GM12878 (cell line): ENCODE measurements at regions not wholly inside any gene's neighbourhood (a gene's known extent, or its start where the extent isn't known, plus 50 kb on each side); places are given as distances from the start of the nearest gene placed in this dataset.

Experiments used
- ATAC-seq: fragments of 200-7000 bp; cut with Tn5 transposase; 3 replicates; pipeline ENCODE4 v1.9.1; 2020; ENCODE audit warnings: mild to moderate bottlenecking, moderate library complexity
- BruUV-seq: library from RNA; stranded (reverse); fragments of 400-500 nt; replicated peaks from 2 replicates; lab custom pipeline; 2021; lab: Mats Ljungman, UMichigan
- CTCF ChIA-PET: fragments of 300-600 bp; sonication (Branson Sonifier 250); formaldehyde crosslinking; extraction: SDS; loops from one replicate; lab custom pipeline; 2021; ENCODE audit warnings: inconsistent platforms; lab: Yijun Ruan, JAX
- POLR2A ChIA-PET: fragments of 350-600 bp; formaldehyde crosslinking; extraction: SDS; loops from one replicate; lab custom pipeline; 2021; ENCODE audit warnings: inconsistent platforms; lab: Charles Lee
- RAD21 ChIA-PET: fragments of 300-600 bp; sonication (Branson Sonifier 250); formaldehyde crosslinking; loops from one replicate; lab custom pipeline; 2023; ENCODE audit warnings: antibody characterized with exemption; ENCODE audit not compliant: unreplicated experiment; lab: Charles Lee
- SMC1A ChIA-PET: fragments of 300-600 bp; sonication (Branson Sonifier 250); formaldehyde crosslinking; loops from one replicate; lab custom pipeline; 2023; ENCODE audit not compliant: unreplicated experiment, uncharacterized antibody; lab: Charles Lee
- DNase-seq: peaks from one replicate; pipeline ENCODE4 v3.0.0-alpha.2; 2011; ENCODE audit warnings: low read depth, low spot score
- FAIRE-seq: peaks from 3 replicates; lab custom pipeline; 2011; peaks lifted over from hg19 to GRCh38; lab: Jason Lieb, UNC
- H2AFZ ChIP-seq: 2 replicates; pipeline ENCODE4 v1.6.0; 2011; ENCODE audit warnings: low read depth, low read length, control low read depth; ENCODE audit not compliant: control insufficient read depth
- H3K27ac ChIP-seq: 2 replicates; pipeline ENCODE4 v1.5.1; 2011; ENCODE audit warnings: control low read depth; ENCODE audit not compliant: control insufficient read depth, insufficient read depth
- H3K27me3 ChIP-seq, 2 experiments: replicated peaks in 1 of 2; 2 replicates each; pipeline versions ENCODE4 v1.6.0 to v1.6.1; 2011; ENCODE audit warnings: low read length in 1 of 2; ENCODE audit not compliant: control insufficient read depth in 2 of 2, insufficient read depth in 2 of 2
- H3K36me3 ChIP-seq, 2 experiments: 2 replicates each; pipeline ENCODE4 v1.5.1; 2011; ENCODE audit warnings: low read length in 1 of 2; ENCODE audit not compliant: control insufficient read depth in 2 of 2, insufficient read depth in 2 of 2
- H3K4me1 ChIP-seq: 2 replicates; pipeline ENCODE4 v1.6.1; 2011; ENCODE audit warnings: mild to moderate bottlenecking, low read length, moderate library complexity, mixed read lengths; ENCODE audit not compliant: control insufficient read depth, insufficient read depth
- H3K4me2 ChIP-seq: 2 replicates; pipeline ENCODE4 v1.6.0; 2011; ENCODE audit warnings: control low read depth; ENCODE audit not compliant: control insufficient read depth, insufficient read depth
- H3K4me3 ChIP-seq: fragments of 200-600 bp; sonication (generic); 2 replicates; pipeline ENCODE4 v1.5.1; 2016
- H3K79me2 ChIP-seq: 2 replicates; pipeline ENCODE4 v1.6.0; 2011; ENCODE audit warnings: low read length; ENCODE audit not compliant: control insufficient read depth, insufficient read depth
- H3K9ac ChIP-seq: 2 replicates; pipeline ENCODE4 v1.8.0; 2011; ENCODE audit warnings: low read length, control low read depth, mixed read lengths; ENCODE audit not compliant: control insufficient read depth, insufficient read depth
- H3K9me3 ChIP-seq: replicated peaks from 3 replicates; pipeline ENCODE4 v1.5.1; 2011; ENCODE audit warnings: mild to moderate bottlenecking, low read length; ENCODE audit not compliant: control insufficient read depth, insufficient read depth
- H4K20me1 ChIP-seq: 2 replicates; pipeline ENCODE4 v1.6.0; 2011; ENCODE audit not compliant: control insufficient read depth, insufficient read depth
- ATF7 ChIP-seq: fragments of 450-650 bp; IDR thresholded peaks from 2 replicates; pipeline ENCODE4 v1.6.1; 2016; ENCODE audit warnings: low read depth, mild to moderate bottlenecking
- CBX5 ChIP-seq: sonication (generic); IDR thresholded peaks from 2 replicates; pipeline ENCODE4 v1.6.1; 2016; ENCODE audit warnings: low read depth, moderate library complexity, mild to moderate bottlenecking, inconsistent platforms
- CHD2 ChIP-seq: IDR thresholded peaks from 2 replicates; pipeline ENCODE4 v1.6.1; 2011; ENCODE audit warnings: low read depth, low read length, improper control_type of control experiment, borderline replicate concordance
- E4F1 ChIP-seq: fragments of 450-650 bp; IDR thresholded peaks from 2 replicates; pipeline ENCODE4 v1.6.1; 2018; ENCODE audit warnings: borderline replicate concordance, mild to moderate bottlenecking; ENCODE audit not compliant: partially characterized antibody
- LARP7 ChIP-seq: fragments of 450-650 bp; IDR thresholded peaks from 2 replicates; pipeline ENCODE4 v1.6.1; 2017; ENCODE audit warnings: mild to moderate bottlenecking
- PAX5 ChIP-seq: IDR thresholded peaks from 2 replicates; pipeline ENCODE4 v1.6.1; 2011; ENCODE audit warnings: low read depth, low read length, borderline replicate concordance
- RB1 ChIP-seq: fragments of 450-650 bp; formaldehyde crosslinking; IDR thresholded peaks from 2 replicates; pipeline ENCODE4 v1.6.1; 2017; ENCODE audit warnings: mild to moderate bottlenecking, borderline replicate concordance
- RELA ChIP-seq: fragments of 450-650 bp; IDR thresholded peaks from 2 replicates; pipeline ENCODE4 v1.8.0; 2014; ENCODE audit warnings: borderline replicate concordance; ENCODE audit not compliant: partially characterized antibody
- SMARCA5 ChIP-seq: fragments of 450-650 bp; IDR thresholded peaks from 2 replicates; pipeline ENCODE4 v1.6.1; 2017; ENCODE audit warnings: mild to moderate bottlenecking
- SRF ChIP-seq, 2 experiments: IDR thresholded peaks; 2 replicates each; pipeline ENCODE4 v1.6.1; 2011; ENCODE audit warnings: low read depth in 2 of 2, low read length in 2 of 2, mild to moderate bottlenecking in 1 of 2, moderate library complexity in 1 of 2
- TCF3 ChIP-seq: IDR thresholded peaks from 2 replicates; pipeline ENCODE4 v1.6.1; 2012; ENCODE audit warnings: low read depth, mild to moderate bottlenecking, low read length, borderline replicate concordance; ENCODE audit not compliant: insufficient read depth
- WGBS: methylation state at CpG from one replicate; pipeline ENCODE4 v1.1.6; 2016; ENCODE audit warnings: low lambda C conversion rate; ENCODE audit not compliant: insufficient replicate concordance, insufficient coverage; ENCODE audit errors: missing lambda C conversion rate; 5-methylcytosine and 5-hydroxymethylcytosine counted together
- in situ Hi-C: fragments of 300-500 bp; cut with MboI; formaldehyde crosslinking; loops from 9 replicates; pipeline ENCODE4 v1.14.3; 2018; ENCODE audit warnings: mixed read lengths
- intact Hi-C: fragments of 100-400 bp; cut with micrococcal nuclease; formaldehyde crosslinking; loops from one replicate; pipeline ENCODE4 v1.14.2; 2022; ENCODE audit not compliant: unreplicated experiment
- TF ChIP-seq, protein P1 (sequence below): IDR thresholded peaks from 2 replicates; pipeline ENCODE4 v1.6.1; 2012; ENCODE audit warnings: improper control_type of control experiment, low read depth, low read length; ENCODE audit not compliant: insufficient replicate concordance

DNA sequence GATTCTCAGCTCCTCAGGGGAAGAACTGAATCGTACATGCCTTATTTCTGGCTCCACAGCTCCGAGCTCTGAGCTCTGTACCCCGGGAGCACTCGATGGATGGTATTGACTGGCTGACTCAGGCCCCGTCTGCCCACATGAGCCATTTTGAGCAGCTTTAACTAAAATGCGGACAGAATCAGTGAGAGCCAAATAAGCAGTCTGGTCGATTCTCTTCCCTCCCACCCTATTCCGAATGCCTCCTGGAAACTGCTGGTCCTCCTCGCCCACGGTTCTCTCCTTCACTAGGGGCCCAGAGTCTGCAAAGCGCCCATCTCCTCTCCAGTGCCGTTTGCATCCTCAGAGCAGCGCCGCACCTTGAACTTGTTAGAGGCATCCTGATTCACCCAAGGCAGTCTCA is 125.9 kb upstream of the IRF2BP2 start:
- no peak for DNase-seq
- ChIA-PET CTCF (interaction anchor here (0.5 to 1.4 kb wide), 3 partner anchors 124 to 348 kb away, joined by 3 to 4 read pairs (median 3); no protein-coding TSS in a partner anchor), RAD21 (interaction anchor here (1.5 kb wide), 1 partner anchor 32 kb away, joined by 3 read pairs; no protein-coding TSS in a partner anchor), POLR2A (no interaction called here), SMC1A (interaction anchor here (0.9 to 1.5 kb wide), 6 partner anchors 9 to 240 kb away, joined by 3 to 7 read pairs (median 4); no protein-coding TSS in a partner anchor)
- Histone ChIP-seq H4K20me1 (no peaks in the 10 kb centered on the region), H3K36me3 (no peaks in the 10 kb centered on the region), H3K27me3 (no peaks in the 10 kb centered on the region), H3K9ac (no peak overlapping the region), H3K4me3 (no peak overlapping the region), H2AFZ (no peak overlapping the region), H3K27ac (no peak overlapping the region), H3K9me3 (no peaks in the 10 kb centered on the region), H3K4me2 (no peak overlapping the region), H3K79me2 (no peaks in the 10 kb centered on the region), H3K4me1 (peaks cover 19% of the 10 kb centered on the region)
- in situ Hi-C loops: loop anchor here (10.0 to 25.0 kb wide), 2 partner anchors 101 to 349 kb away; no protein-coding TSS in a partner anchor
- ATAC-seq: no peak
- TF ChIP-seq SMARCA5 (no peak), CHD2 (no peak), CBX5 (no peak), PAX5 (no peak), RELA (no peak), E4F1 (no peak), LARP7 (no peak), ATF7 (no peak), TCF3 (no peak), SRF (IDR thresholded peaks at IDR 0.05; ENCODE audit: low read depth in 2 of 2, low read length in 2 of 2) (no peak), RB1 (no peak)
- TF ChIP-seq, protein P1, sequence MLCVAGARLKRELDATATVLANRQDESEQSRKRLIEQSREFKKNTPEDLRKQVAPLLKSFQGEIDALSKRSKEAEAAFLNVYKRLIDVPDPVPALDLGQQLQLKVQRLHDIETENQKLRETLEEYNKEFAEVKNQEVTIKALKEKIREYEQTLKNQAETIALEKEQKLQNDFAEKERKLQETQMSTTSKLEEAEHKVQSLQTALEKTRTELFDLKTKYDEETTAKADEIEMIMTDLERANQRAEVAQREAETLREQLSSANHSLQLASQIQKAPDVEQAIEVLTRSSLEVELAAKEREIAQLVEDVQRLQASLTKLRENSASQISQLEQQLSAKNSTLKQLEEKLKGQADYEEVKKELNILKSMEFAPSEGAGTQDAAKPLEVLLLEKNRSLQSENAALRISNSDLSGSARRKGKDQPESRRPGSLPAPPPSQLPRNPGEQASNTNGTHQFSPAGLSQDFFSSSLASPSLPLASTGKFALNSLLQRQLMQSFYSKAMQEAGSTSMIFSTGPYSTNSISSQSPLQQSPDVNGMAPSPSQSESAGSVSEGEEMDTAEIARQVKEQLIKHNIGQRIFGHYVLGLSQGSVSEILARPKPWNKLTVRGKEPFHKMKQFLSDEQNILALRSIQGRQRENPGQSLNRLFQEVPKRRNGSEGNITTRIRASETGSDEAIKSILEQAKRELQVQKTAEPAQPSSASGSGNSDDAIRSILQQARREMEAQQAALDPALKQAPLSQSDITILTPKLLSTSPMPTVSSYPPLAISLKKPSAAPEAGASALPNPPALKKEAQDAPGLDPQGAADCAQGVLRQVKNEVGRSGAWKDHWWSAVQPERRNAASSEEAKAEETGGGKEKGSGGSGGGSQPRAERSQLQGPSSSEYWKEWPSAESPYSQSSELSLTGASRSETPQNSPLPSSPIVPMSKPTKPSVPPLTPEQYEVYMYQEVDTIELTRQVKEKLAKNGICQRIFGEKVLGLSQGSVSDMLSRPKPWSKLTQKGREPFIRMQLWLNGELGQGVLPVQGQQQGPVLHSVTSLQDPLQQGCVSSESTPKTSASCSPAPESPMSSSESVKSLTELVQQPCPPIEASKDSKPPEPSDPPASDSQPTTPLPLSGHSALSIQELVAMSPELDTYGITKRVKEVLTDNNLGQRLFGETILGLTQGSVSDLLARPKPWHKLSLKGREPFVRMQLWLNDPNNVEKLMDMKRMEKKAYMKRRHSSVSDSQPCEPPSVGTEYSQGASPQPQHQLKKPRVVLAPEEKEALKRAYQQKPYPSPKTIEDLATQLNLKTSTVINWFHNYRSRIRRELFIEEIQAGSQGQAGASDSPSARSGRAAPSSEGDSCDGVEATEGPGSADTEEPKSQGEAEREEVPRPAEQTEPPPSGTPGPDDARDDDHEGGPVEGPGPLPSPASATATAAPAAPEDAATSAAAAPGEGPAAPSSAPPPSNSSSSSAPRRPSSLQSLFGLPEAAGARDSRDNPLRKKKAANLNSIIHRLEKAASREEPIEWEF: no peak
- 83% methylated on average over 14 of the region's 14 CpGs for WGBS
- FAIRE-seq: no peak
- no TSS peak for BruUV-seq
- intact Hi-C loops: no loop called here
